ENCODE measurements at regions not wholly inside any gene's neighbourhood (a gene's known extent, or its start where the extent isn't known, plus 50 kb on each side); places are given as distances from the start of the nearest gene placed in this dataset.

GRCh38 chr18:22844190-22844589, 88.9 kb upstream of the RBBP8 start:
- H2AK5ac ChIP-seq (ENCODE audit: low read length, severe bottlenecking), result no peak overlapping the region
- no peak for DNase-seq
- H3K27me3 ChIP-seq (ENCODE audit: control insufficient read depth in 1 of 2, insufficient read depth in 1 of 2, low read length in 2 of 2), result no peaks in the 10 kb centered on the region
- H3K36me3 ChIP-seq (ENCODE audit: control insufficient read depth in 1 of 2, insufficient read depth in 2 of 2, low read depth in 1 of 2, low read length in 2 of 2), result no peaks in the 10 kb centered on the region
- H3K4me2 ChIP-seq (ENCODE audit: low read length, poor library complexity, severe bottlenecking), result no peak overlapping the region
- H3K9ac ChIP-seq (ENCODE audit: low read length), result no peak overlapping the region
- H3K79me1 ChIP-seq (replicated peaks; ENCODE audit: low read length, poor library complexity, severe bottlenecking), result no peaks in the 10 kb centered on the region
- no peak overlapping the region for H4K8ac ChIP-seq (ENCODE audit: low read length)
- no peak overlapping the region for H3K4ac ChIP-seq (ENCODE audit: low read depth in 1 of 2, low read length in 2 of 2)
- H3K14ac ChIP-seq (ENCODE audit: low read length in 2 of 2), result no peak overlapping the region
- H3K23ac ChIP-seq (ENCODE audit: low read length in 2 of 2), result no peak overlapping the region
- no peak overlapping the region for H3K27ac ChIP-seq (ENCODE audit: low read length, poor library complexity, severe bottlenecking)
- H2BK12ac ChIP-seq (ENCODE audit: low read length in 2 of 2), result no peak overlapping the region
- no peak overlapping the region for H2AFZ ChIP-seq (ENCODE audit: low read depth, low read length)
- no peaks in the 10 kb centered on the region for H3K9me3 ChIP-seq (ENCODE audit: control insufficient read depth, low read length)
- no peak overlapping the region for H4K91ac ChIP-seq (ENCODE audit: low read length)
- H2BK5ac ChIP-seq (ENCODE audit: low read depth, low read length, poor library complexity, severe bottlenecking), result no peak overlapping the region
- H2BK120ac ChIP-seq (ENCODE audit: low read depth, low read length), result no peak overlapping the region
- no peaks in the 10 kb centered on the region for H3K4me1 ChIP-seq (ENCODE audit: control insufficient read depth, insufficient read depth, low read depth, low read length)
- WGBS, result 97% methylated on average over 1 of the region's 2 CpGs
- no peak overlapping the region for H2BK15ac ChIP-seq (ENCODE audit: low read depth, poor library complexity, severe bottlenecking)
- no peak overlapping the region for H3K4me3 ChIP-seq (ENCODE audit: insufficient read depth in 1 of 2, low read depth in 1 of 2, low read length in 2 of 2)
- H3K18ac ChIP-seq (ENCODE audit: low read depth in 1 of 2, low read length in 2 of 2), result no peak overlapping the region

- Histone ChIP-seq H3K4ac (ENCODE audit: low read depth in 1 of 2, low read length in 2 of 2) (no peak overlapping the region), H2AK5ac (ENCODE audit: low read length, severe bottlenecking) (no peak overlapping the region), H4K91ac (ENCODE audit: low read length) (no peak overlapping the region), H3K4me2 (ENCODE audit: low read length, poor library complexity, severe bottlenecking) (no peak overlapping the region), H3K9me3 (ENCODE audit: control insufficient read depth, low read length) (no peaks in the 10 kb centered on the region), H3K27ac (ENCODE audit: low read length, poor library complexity, severe bottlenecking) (no peak overlapping the region), H2AFZ (ENCODE audit: low read depth, low read length) (no peak overlapping the region), H4K8ac (ENCODE audit: low read length) (no peak overlapping the region), H3K4me3 (ENCODE audit: insufficient read depth in 1 of 2, low read depth in 1 of 2, low read length in 2 of 2) (no peak overlapping the region), H3K18ac (ENCODE audit: low read depth in 1 of 2, low read length in 2 of 2) (no peak overlapping the region), H3K36me3 (ENCODE audit: control insufficient read depth in 1 of 2, insufficient read depth in 2 of 2, low read depth in 1 of 2, low read length in 2 of 2) (no peaks in the 10 kb centered on the region), H2BK12ac (ENCODE audit: low read length in 2 of 2) (no peak overlapping the region), H3K27me3 (ENCODE audit: control insufficient read depth in 1 of 2, insufficient read depth in 1 of 2, low read length in 2 of 2) (no peaks in the 10 kb centered on the region), H2BK5ac (ENCODE audit: low read depth, low read length, poor library complexity, severe bottlenecking) (no peak overlapping the region), H2BK120ac (ENCODE audit: low read depth, low read length) (no peak overlapping the region), H3K4me1 (ENCODE audit: control insufficient read depth, insufficient read depth, low read depth, low read length) (no peaks in the 10 kb centered on the region), H3K14ac (ENCODE audit: low read length in 2 of 2) (no peak overlapping the region), H3K79me1 (replicated peaks; ENCODE audit: low read length, poor library complexity, severe bottlenecking) (no peaks in the 10 kb centered on the region), H3K9ac (ENCODE audit: low read length) (no peak overlapping the region), H2BK15ac (ENCODE audit: low read depth, poor library complexity, severe bottlenecking) (no peak overlapping the region), H3K23ac (ENCODE audit: low read length in 2 of 2) (no peak overlapping the region)
- no peak for DNase-seq
- WGBS, result 91% methylated on average over 1 of the region's 2 CpGs
Observed at GRCh38 chr18:22844628-22845027, 88.5 kb upstream of the RBBP8 start.

- H3K14ac ChIP-seq (ENCODE audit: low read length in 2 of 2), result no peak overlapping the region
- no peak overlapping the region for H3K23ac ChIP-seq (ENCODE audit: low read length in 2 of 2)
- no peak overlapping the region for H3K4me3 ChIP-seq (ENCODE audit: insufficient read depth in 1 of 2, low read depth in 1 of 2, low read length in 2 of 2)
- H2BK120ac ChIP-seq (ENCODE audit: low read depth, low read length), result no peak overlapping the region
- no peak overlapping the region for H2AFZ ChIP-seq (ENCODE audit: low read depth, low read length)
- no peak overlapping the region for H4K8ac ChIP-seq (ENCODE audit: low read length)
- no peaks in the 10 kb centered on the region for H3K27me3 ChIP-seq (ENCODE audit: control insufficient read depth in 1 of 2, insufficient read depth in 1 of 2, low read length in 2 of 2)
- peak overlapping the region; percentile 19 for H3K9ac ChIP-seq (ENCODE audit: low read length)
- no peak overlapping the region for H2AK5ac ChIP-seq (ENCODE audit: low read length, severe bottlenecking)
- H2BK12ac ChIP-seq (ENCODE audit: low read length in 2 of 2), result no peak overlapping the region
- H3K18ac ChIP-seq (ENCODE audit: low read depth in 1 of 2, low read length in 2 of 2), result no peak overlapping the region
- H2BK15ac ChIP-seq (ENCODE audit: low read depth, poor library complexity, severe bottlenecking), result no peak overlapping the region
- WGBS, result 67% methylated on average over 6 of the region's 6 CpGs
- no peaks in the 10 kb centered on the region for H3K4me1 ChIP-seq (ENCODE audit: control insufficient read depth, insufficient read depth, low read depth, low read length)
- H3K4me2 ChIP-seq (ENCODE audit: low read length, poor library complexity, severe bottlenecking), result no peak overlapping the region
- H3K36me3 ChIP-seq (ENCODE audit: control insufficient read depth in 1 of 2, insufficient read depth in 2 of 2, low read depth in 1 of 2, low read length in 2 of 2), result no peaks in the 10 kb centered on the region
- H2BK5ac ChIP-seq (ENCODE audit: low read depth, low read length, poor library complexity, severe bottlenecking), result no peak overlapping the region
- no peak overlapping the region for H4K91ac ChIP-seq (ENCODE audit: low read length)
- DNase-seq, result peak; percentile 15
- no peaks in the 10 kb centered on the region for H3K79me1 ChIP-seq (replicated peaks; ENCODE audit: low read length, poor library complexity, severe bottlenecking)
- no peaks in the 10 kb centered on the region for H3K9me3 ChIP-seq (ENCODE audit: control insufficient read depth, low read length)
- no peak overlapping the region for H3K4ac ChIP-seq (ENCODE audit: low read depth in 1 of 2, low read length in 2 of 2)
- no peak overlapping the region for H3K27ac ChIP-seq (ENCODE audit: low read length, poor library complexity, severe bottlenecking)
Observed at GRCh38 chr18:22846088-22846683, 86.9 kb upstream of the RBBP8 start.

DNA sequence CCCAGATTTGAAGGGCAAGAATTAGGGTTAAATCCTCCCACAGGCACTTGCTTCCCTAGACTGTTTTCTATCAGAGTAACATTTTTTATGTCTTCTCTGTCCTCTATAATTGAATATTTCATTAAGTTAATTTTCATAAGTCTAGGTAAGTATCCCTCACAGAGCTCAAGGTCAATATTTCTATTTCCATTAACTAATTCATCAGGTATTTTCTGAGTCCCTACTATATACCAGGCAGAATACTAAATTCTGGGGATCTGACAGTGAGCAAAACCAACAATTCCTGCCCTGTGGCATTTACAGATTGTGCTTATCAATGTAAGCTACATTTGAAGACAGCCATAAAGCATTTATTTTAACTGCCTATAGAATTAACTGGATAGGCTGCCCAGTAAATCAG, 86.4 kb upstream of the RBBP8 start:
- no peak for DNase-seq
- Histone ChIP-seq H3K9ac (ENCODE audit: low read length) (peak overlapping the region; percentile 19), H3K27ac (ENCODE audit: low read length, poor library complexity, severe bottlenecking) (no peak overlapping the region), H3K27me3 (ENCODE audit: control insufficient read depth in 1 of 2, insufficient read depth in 1 of 2, low read length in 2 of 2) (no peaks in the 10 kb centered on the region), H4K8ac (ENCODE audit: low read length) (no peak overlapping the region), H2BK12ac (ENCODE audit: low read length in 2 of 2) (no peak overlapping the region), H3K79me1 (replicated peaks; ENCODE audit: low read length, poor library complexity, severe bottlenecking) (no peaks in the 10 kb centered on the region), H4K91ac (ENCODE audit: low read length) (no peak overlapping the region), H3K14ac (ENCODE audit: low read length in 2 of 2) (no peak overlapping the region), H2BK120ac (ENCODE audit: low read depth, low read length) (no peak overlapping the region), H3K4me3 (ENCODE audit: insufficient read depth in 1 of 2, low read depth in 1 of 2, low read length in 2 of 2) (no peak overlapping the region), H2AFZ (ENCODE audit: low read depth, low read length) (no peak overlapping the region), H2BK15ac (ENCODE audit: low read depth, poor library complexity, severe bottlenecking) (no peak overlapping the region), H2BK5ac (ENCODE audit: low read depth, low read length, poor library complexity, severe bottlenecking) (no peak overlapping the region), H3K23ac (ENCODE audit: low read length in 2 of 2) (no peak overlapping the region), H3K4me2 (ENCODE audit: low read length, poor library complexity, severe bottlenecking) (no peak overlapping the region), H3K4ac (ENCODE audit: low read depth in 1 of 2, low read length in 2 of 2) (no peak overlapping the region), H3K18ac (ENCODE audit: low read depth in 1 of 2, low read length in 2 of 2) (no peak overlapping the region), H3K36me3 (ENCODE audit: control insufficient read depth in 1 of 2, insufficient read depth in 2 of 2, low read depth in 1 of 2, low read length in 2 of 2) (no peaks in the 10 kb centered on the region), H2AK5ac (ENCODE audit: low read length, severe bottlenecking) (no peak overlapping the region), H3K9me3 (ENCODE audit: control insufficient read depth, low read length) (no peaks in the 10 kb centered on the region), H3K4me1 (ENCODE audit: control insufficient read depth, insufficient read depth, low read depth, low read length) (no peaks in the 10 kb centered on the region)

Measured in mesenchymal stem cell (in vitro differentiated cells and primary cell).